Spleen (tissue), 11 donors: ENCODE measurements at regions not wholly inside any gene's neighbourhood (a gene's known extent, or its start where the extent isn't known, plus 50 kb on each side); places are given as distances from the start of the nearest gene placed in this dataset.

Source experiments
- DNase-seq: peaks from one replicate; pipeline ENCODE4 v3.0.0-alpha.2; 2020
- H3K27ac ChIP-seq, 8 donors: fragments of 200-600 bp; sonication (generic) in 7 of 8; 1 replicate in 4 of 8; 2 replicates in 4 of 8; pipeline versions ENCODE4 v1.5.0 to v1.8.0; 2016 to 2021; ENCODE audit warnings: inconsistent platforms in 4 of 8, mild to moderate bottlenecking in 4 of 8, moderate library complexity in 1 of 8
- H3K27me3 ChIP-seq, 7 donors: fragments of 200-600 bp; sonication (generic) in 6 of 7; replicated peaks in 1 of 7; 1 replicate in 4 of 7; 2 replicates in 3 of 7; pipeline versions ENCODE4 v1.5.0 to v1.8.0; 2016 to 2021; ENCODE audit warnings: inconsistent platforms in 3 of 7, mild to moderate bottlenecking in 1 of 7
- H3K36me3 ChIP-seq, 6 donors: fragments of 200-600 bp; sonication (generic) in 5 of 6; 1 replicate in 4 of 6; 2 replicates in 2 of 6; pipeline versions ENCODE4 v1.5.0 to v1.8.0; 2016 to 2021; ENCODE audit warnings: inconsistent platforms in 2 of 6
- H3K4me1 ChIP-seq, 6 donors: fragments of 200-600 bp; sonication (generic) in 5 of 6; 1 replicate in 3 of 6; 2 replicates in 3 of 6; pipeline versions ENCODE4 v1.5.0 to v1.8.0; 2016 to 2021; ENCODE audit warnings: inconsistent platforms in 3 of 6
- H3K4me3 ChIP-seq, 8 donors: fragments of 200-600 bp; sonication (generic) in 7 of 8; 1 replicate in 4 of 8; 2 replicates in 4 of 8; pipeline versions ENCODE4 v1.5.0 to v1.8.0; 2016 to 2021; ENCODE audit warnings: inconsistent platforms in 4 of 8, mild to moderate bottlenecking in 4 of 8, moderate library complexity in 2 of 8
- H3K9me3 ChIP-seq, 8 donors: fragments of 200-600 bp; sonication (generic) in 7 of 8; 1 replicate in 4 of 8; 2 replicates in 4 of 8; pipeline versions ENCODE4 v1.5.0 to v1.8.0; 2016 to 2021; ENCODE audit warnings: inconsistent platforms in 4 of 8
- POLR2A ChIP-seq, 3 donors: fragments of 450-650 bp; IDR thresholded peaks; one replicate each; pipeline ENCODE4 v1.5.1; 2017; ENCODE audit warnings: antibody characterized with exemption in 3 of 3, mild to moderate bottlenecking in 1 of 3
- POLR2AphosphoS5 ChIP-seq, 3 donors: sonication (generic); formaldehyde crosslinking; IDR thresholded peaks; one replicate each; pipeline ENCODE4 v1.5.1; 2017; ENCODE audit warnings: antibody characterized with exemption in 3 of 3
- WGBS, 5 donors: extraction: QIAGEN DNeasy Blood & Tissue Kit in 3 of 5; methylation state at CpG; one replicate each; pipeline versions ENCODE4 v1.1.5 to v1.1.7; 2013 to 2018; 5-methylcytosine and 5-hydroxymethylcytosine counted together
- intact Hi-C: fragments of 100-400 bp; cut with DNase I; formaldehyde crosslinking; loops from one replicate; pipeline ENCODE4 v1.15.0; 2023; ENCODE audit warnings: low total_unique reads
- TF ChIP-seq, protein P1 (sequence below), 11 experiments: fragments of 200-600 bp in 7 of 11; fragments of 450-650 bp in 4 of 11; sonication (generic) in 4 of 11; IDR thresholded peaks in 8 of 11; conservative IDR thresholded peaks in 3 of 11; 1 replicate in 7 of 11; 2 replicates in 4 of 11; pipeline versions ENCODE4 v1.4.0 to v1.8.0; 2016 to 2021; ENCODE audit warnings: antibody characterized with exemption in 11 of 11, inconsistent platforms in 4 of 11, mild to moderate bottlenecking in 1 of 11
- donor health status: healthy with polysubstance abuse.
- donor health status: DM: no; HTN: no; CAD: no; lungs with moderate emphysema.
- donor health status: DM: no; HTN: no; CAD: no.
- donor health status: Bipolar disorder and iron deficiency.
- donor health status: healthy.
- donor health status: DM: no; HTN: no; CAD: no.
- donor health status: DM: yes; HTN: yes; CAD: no.

GRCh38 chr16:50475170-50475569, 73.0 kb upstream of the NKD1 start:
- H3K27me3 ChIP-seq = peaks cover 0 to 34% (median 4%) of the 10 kb centered on the region in 7 donors
- no peaks in the 10 kb centered on the region for H3K4me1 ChIP-seq
- no peak for TF ChIP-seq POLR2A (IDR thresholded peaks at IDR 0.05)
- TF ChIP-seq POLR2AphosphoS5 (IDR thresholded peaks at IDR 0.05) = no peak
- TF ChIP-seq, protein P1, sequence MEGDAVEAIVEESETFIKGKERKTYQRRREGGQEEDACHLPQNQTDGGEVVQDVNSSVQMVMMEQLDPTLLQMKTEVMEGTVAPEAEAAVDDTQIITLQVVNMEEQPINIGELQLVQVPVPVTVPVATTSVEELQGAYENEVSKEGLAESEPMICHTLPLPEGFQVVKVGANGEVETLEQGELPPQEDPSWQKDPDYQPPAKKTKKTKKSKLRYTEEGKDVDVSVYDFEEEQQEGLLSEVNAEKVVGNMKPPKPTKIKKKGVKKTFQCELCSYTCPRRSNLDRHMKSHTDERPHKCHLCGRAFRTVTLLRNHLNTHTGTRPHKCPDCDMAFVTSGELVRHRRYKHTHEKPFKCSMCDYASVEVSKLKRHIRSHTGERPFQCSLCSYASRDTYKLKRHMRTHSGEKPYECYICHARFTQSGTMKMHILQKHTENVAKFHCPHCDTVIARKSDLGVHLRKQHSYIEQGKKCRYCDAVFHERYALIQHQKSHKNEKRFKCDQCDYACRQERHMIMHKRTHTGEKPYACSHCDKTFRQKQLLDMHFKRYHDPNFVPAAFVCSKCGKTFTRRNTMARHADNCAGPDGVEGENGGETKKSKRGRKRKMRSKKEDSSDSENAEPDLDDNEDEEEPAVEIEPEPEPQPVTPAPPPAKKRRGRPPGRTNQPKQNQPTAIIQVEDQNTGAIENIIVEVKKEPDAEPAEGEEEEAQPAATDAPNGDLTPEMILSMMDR (IDR thresholded peaks at IDR 0.05 in 8 of 11, conservative IDR thresholded peaks at IDR 0.05 in 3 of 11) = no peak
- no peaks in the 10 kb centered on the region for H3K9me3 ChIP-seq
- DNase-seq = no peak
- no peak overlapping the region for H3K4me3 ChIP-seq
- no peaks in the 10 kb centered on the region for H3K36me3 ChIP-seq
- no peak overlapping the region for H3K27ac ChIP-seq
- WGBS, 5 donors = 66 to 85% (median 80%) methylated on average over 3 of the region's 3 CpGs
- intact Hi-C loops = no loop called here

DNA sequence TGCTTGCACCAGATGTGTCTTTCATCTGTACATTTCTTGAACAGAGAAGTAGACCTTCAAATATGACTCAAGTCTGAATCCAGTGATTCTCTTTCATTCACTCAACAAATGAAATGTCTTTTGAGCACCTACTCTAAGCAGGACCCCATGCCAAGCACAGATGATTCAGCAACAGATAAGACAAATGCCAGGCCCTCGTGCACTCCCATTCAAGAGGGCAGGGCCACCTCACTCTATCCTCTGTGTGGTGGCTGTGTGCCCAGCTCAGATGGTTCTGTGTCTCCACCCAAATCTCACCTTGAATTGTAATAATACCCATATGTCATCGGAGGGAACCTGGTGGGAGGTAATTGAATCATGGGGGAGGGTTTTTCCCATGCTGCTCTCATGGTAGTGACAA, 74.1 kb upstream of the NKD1 start:
- no peak for TF ChIP-seq POLR2AphosphoS5 (IDR thresholded peaks at IDR 0.05)
- Histone ChIP-seq H3K27me3 (peaks cover 0 to 44% (median 11%) of the 10 kb centered on the region in 7 donors), H3K27ac (no peak overlapping the region), H3K9me3 (no peaks in the 10 kb centered on the region), H3K4me3 (no peak overlapping the region), H3K36me3 (no peaks in the 10 kb centered on the region), H3K4me1 (no peaks in the 10 kb centered on the region)
- 48 to 73% (median 60%) methylated on average over 2 of the region's 2 CpGs for WGBS, 5 donors
- intact Hi-C loops = no loop called here
- no peak for DNase-seq

DNA sequence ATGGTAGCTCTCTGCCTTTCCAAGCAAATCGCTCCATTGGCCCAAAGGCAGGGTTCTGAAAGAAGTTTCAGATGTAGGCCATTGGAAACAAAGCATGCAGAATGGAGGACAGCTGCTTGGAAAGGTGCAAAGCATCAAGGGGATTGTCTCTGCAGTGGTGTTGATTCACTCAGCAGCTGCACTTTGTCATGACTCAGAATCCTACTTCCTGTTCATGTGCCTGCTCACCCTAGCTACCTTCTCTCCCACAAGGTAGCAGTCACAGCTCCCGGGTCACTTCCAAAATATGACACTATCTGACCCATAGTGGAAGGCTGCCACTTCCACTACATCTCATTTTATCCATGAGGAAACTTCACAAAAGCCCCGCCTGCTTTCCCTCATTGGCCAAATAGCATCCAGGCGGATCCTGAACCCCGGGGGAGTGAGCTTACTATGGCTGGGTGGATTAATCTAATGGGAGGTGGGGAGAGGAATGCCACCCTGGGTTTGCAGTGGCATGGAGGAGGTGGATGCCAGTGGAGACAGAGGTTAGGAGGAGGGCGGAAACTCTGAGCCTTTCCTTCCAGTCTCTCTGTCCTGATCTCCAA, 74.7 kb upstream of the NKD1 start:
- no peak for DNase-seq
- Histone ChIP-seq H3K27me3 (peaks cover 0 to 44% (median 16%) of the 10 kb centered on the region in 7 donors), H3K36me3 (no peaks in the 10 kb centered on the region), H3K9me3 (no peaks in the 10 kb centered on the region), H3K4me1 (peaks cover 0 to 2% (median under 1%) of the 10 kb centered on the region in 6 donors), H3K27ac (no peak overlapping the region), H3K4me3 (no peak overlapping the region)
- 74 to 80% (median 78%) methylated on average over 6 of the region's 6 CpGs for WGBS, 5 donors
- TF ChIP-seq, protein P1 (IDR thresholded peaks at IDR 0.05 in 8 of 11, conservative IDR thresholded peaks at IDR 0.05 in 3 of 11) = no peak
- no peak for TF ChIP-seq POLR2A (IDR thresholded peaks at IDR 0.05)
- no peak for TF ChIP-seq POLR2AphosphoS5 (IDR thresholded peaks at IDR 0.05)
- intact Hi-C loops = no loop called here

DNA sequence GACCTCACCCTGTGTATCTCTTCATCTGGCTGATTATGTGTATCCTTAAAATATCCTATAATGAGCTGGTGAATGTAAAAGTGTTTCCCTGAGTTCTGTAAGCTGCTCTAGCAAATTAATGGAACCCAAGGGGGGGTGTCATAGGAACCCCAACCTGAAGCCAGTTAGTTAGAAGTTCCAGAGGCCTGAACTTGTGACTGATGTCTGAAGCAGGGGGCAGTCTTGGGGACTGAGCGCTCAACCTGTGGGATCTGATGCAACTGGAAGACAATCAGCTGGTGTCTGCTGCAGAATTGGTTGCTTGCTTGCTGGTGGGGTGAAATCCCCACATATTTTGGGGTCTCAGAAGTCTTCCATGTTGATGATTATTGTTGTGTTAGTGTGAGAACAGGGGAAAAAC, 75.7 kb upstream of the NKD1 start:
- WGBS, 5 donors = 72 to 100% (median 92%) methylated on average over 1 of the region's 1 CpG
- Histone ChIP-seq H3K27ac (no peak overlapping the region), H3K9me3 (no peaks in the 10 kb centered on the region), H3K36me3 (no peaks in the 10 kb centered on the region), H3K4me1 (peaks cover 0 to 12% (median 9%) of the 10 kb centered on the region in 6 donors), H3K4me3 (no peak overlapping the region), H3K27me3 (peaks cover 0 to 44% (median 23%) of the 10 kb centered on the region in 7 donors)
- TF ChIP-seq POLR2A (IDR thresholded peaks at IDR 0.05) (no peak), POLR2AphosphoS5 (IDR thresholded peaks at IDR 0.05) (no peak)
- TF ChIP-seq, protein P1 (IDR thresholded peaks at IDR 0.05 in 8 of 11, conservative IDR thresholded peaks at IDR 0.05 in 3 of 11) = no peak
- DNase-seq = no peak
- intact Hi-C loops = no loop called here
